ENCODE measurements at regions not wholly inside any gene's neighbourhood (a gene's known extent, or its start where the extent isn't known, plus 50 kb on each side); places are given as distances from the start of the nearest gene placed in this dataset.

- 84% methylated on average over 1 of the region's 1 CpG for WGBS
- no peak for DNase-seq (ENCODE audit: low spot score)
- H3K27ac ChIP-seq = no peak overlapping the region
- intact Hi-C loops (cut with DNase I) = no loop called here
- no peak overlapping the region for H3K4me3 ChIP-seq
- H3K27me3 ChIP-seq (replicated peaks; ENCODE audit: insufficient read depth) = no peaks in the 10 kb centered on the region
- TF ChIP-seq CTCF (IDR thresholded peaks at IDR 0.05) = no peak
- no peak for TF ChIP-seq POLR2A (IDR thresholded peaks at IDR 0.05)
- TF ChIP-seq POLR2AphosphoS5 (IDR thresholded peaks at IDR 0.05) = no peak
- H3K9me3 ChIP-seq = no peaks in the 10 kb centered on the region
- no peaks in the 10 kb centered on the region for H3K36me3 ChIP-seq
- H3K4me1 ChIP-seq (replicated peaks) = no peaks in the 10 kb centered on the region
Measured at GRCh38 chr11:109629734-109630133, 207.7 kb downstream of the C11orf87 start.

GRCh38 chr11:109641549-109641948, 219.6 kb downstream of the C11orf87 start:
- Histone ChIP-seq H3K4me3 (no peak overlapping the region), H3K4me1 (replicated peaks) (no peaks in the 10 kb centered on the region), H3K9me3 (no peaks in the 10 kb centered on the region), H3K27ac (no peak overlapping the region), H3K27me3 (replicated peaks; ENCODE audit: insufficient read depth) (no peaks in the 10 kb centered on the region), H3K36me3 (peaks cover 0 to 4% of the 10 kb centered on the region in 2 donors)
- TF ChIP-seq POLR2AphosphoS5 (IDR thresholded peaks at IDR 0.05) (no peak), POLR2A (IDR thresholded peaks at IDR 0.05) (no peak), CTCF (IDR thresholded peaks at IDR 0.05) (no peak)
- 14% methylated on average over 9 of the region's 9 CpGs for WGBS
- intact Hi-C loops (cut with DNase I) = no loop called here
- DNase-seq (ENCODE audit: low spot score) = no peak

GRCh38 chr11:109644152-109644551, 222.2 kb downstream of the C11orf87 start:
- Histone ChIP-seq H3K9me3 (no peaks in the 10 kb centered on the region), H3K27me3 (replicated peaks; ENCODE audit: insufficient read depth) (no peaks in the 10 kb centered on the region), H3K4me3 (no peak overlapping the region), H3K36me3 (peaks cover 0 to under 1% of the 10 kb centered on the region in 2 donors), H3K27ac (no peak overlapping the region), H3K4me1 (replicated peaks) (no peaks in the 10 kb centered on the region)
- 21% methylated on average over 2 of the region's 2 CpGs for WGBS
- intact Hi-C loops (cut with DNase I) = no loop called here
- no peak for TF ChIP-seq POLR2AphosphoS5 (IDR thresholded peaks at IDR 0.05)
- TF ChIP-seq POLR2A (IDR thresholded peaks at IDR 0.05) = no peak
- TF ChIP-seq CTCF (IDR thresholded peaks at IDR 0.05) = no peak
- DNase-seq (ENCODE audit: low spot score) = no peak

- no peak for DNase-seq (ENCODE audit: low spot score)
- TF ChIP-seq POLR2AphosphoS5 (IDR thresholded peaks at IDR 0.05) (no peak), POLR2A (IDR thresholded peaks at IDR 0.05) (no peak), CTCF (IDR thresholded peaks at IDR 0.05) (no peak)
- no peaks in the 10 kb centered on the region for H3K36me3 ChIP-seq
- no peak overlapping the region for H3K4me3 ChIP-seq
- H3K27ac ChIP-seq = no peak overlapping the region
- intact Hi-C loops (cut with DNase I) = no loop called here
- no peaks in the 10 kb centered on the region for H3K4me1 ChIP-seq (replicated peaks)
- no peaks in the 10 kb centered on the region for H3K27me3 ChIP-seq (replicated peaks; ENCODE audit: insufficient read depth)
- no peaks in the 10 kb centered on the region for H3K9me3 ChIP-seq
Measured at GRCh38 chr11:109648804-109649203, 226.8 kb downstream of the C11orf87 start.

GRCh38 chr11:109654091-109654490, 232.1 kb downstream of the C11orf87 start:
- no peak for DNase-seq (ENCODE audit: low spot score)
- H3K27ac ChIP-seq = no peak overlapping the region
- no peak overlapping the region for H3K4me3 ChIP-seq
- intact Hi-C loops (cut with DNase I) = no loop called here
- no peaks in the 10 kb centered on the region for H3K9me3 ChIP-seq
- H3K4me1 ChIP-seq (replicated peaks) = no peaks in the 10 kb centered on the region
- H3K27me3 ChIP-seq (replicated peaks; ENCODE audit: insufficient read depth) = no peaks in the 10 kb centered on the region
- no peak for TF ChIP-seq POLR2A (IDR thresholded peaks at IDR 0.05)
- no peak for TF ChIP-seq POLR2AphosphoS5 (IDR thresholded peaks at IDR 0.05)
- no peak for TF ChIP-seq CTCF (IDR thresholded peaks at IDR 0.05)
- WGBS = 67% methylated on average over 2 of the region's 2 CpGs
- no peaks in the 10 kb centered on the region for H3K36me3 ChIP-seq

Data from prostate gland (tissue), 2 donors.